ENCODE measurements at regions not wholly inside any gene's neighbourhood (a gene's known extent, or its start where the extent isn't known, plus 50 kb on each side); places are given as distances from the start of the nearest gene placed in this dataset.
A peak's percentile ranks its signal among the peaks of the same experiment; 100 is the strongest.

- no peaks in the 10 kb centered on the region for H3K9me3 Mint-ChIP-seq (ENCODE audit: low read depth)
- no peaks in the 10 kb centered on the region for H3K36me3 Mint-ChIP-seq (ENCODE audit: low read depth)
Measured at GRCh38 chr11:19347911-19348310, 107.2 kb upstream of the E2F8 start.

GRCh38 chr11:19345848-19346681 lies 105.3 kb upstream of the E2F8 start:
- intact Hi-C loops (cut with DNase I, micrococcal nuclease): no loop called here
- H3K9me3 Mint-ChIP-seq (ENCODE audit: low read depth): no peaks in the 10 kb centered on the region
- DNase-seq (peak; percentile 7), ATAC-seq (no peak)
- H3K27me3 Mint-ChIP-seq: peaks cover 64% of the 10 kb centered on the region
- no peak overlapping the region for H3K27ac Mint-ChIP-seq
- ChIA-PET POLR2A (no interaction called here), CTCF (no interaction called here)
- H3K36me3 Mint-ChIP-seq (ENCODE audit: low read depth): no peaks in the 10 kb centered on the region
- no peak overlapping the region for H3K4me3 Mint-ChIP-seq
- peaks cover 5% of the 10 kb centered on the region for H3K4me1 Mint-ChIP-seq

More at GRCh38 chr11:19347911-19348310, 107.2 kb upstream of the E2F8 start:
- no peak for DNase-seq
- ChIA-PET POLR2A (no interaction called here), CTCF (no interaction called here)
- Mint-ChIP-seq H3K27ac (no peak overlapping the region), H3K4me3 (no peak overlapping the region), H3K27me3 (peaks cover 68% of the 10 kb centered on the region), H3K4me1 (peaks cover 5% of the 10 kb centered on the region)
- no peak for ATAC-seq
- intact Hi-C loops (cut with DNase I, micrococcal nuclease): no loop called here

- peaks cover 63% of the 10 kb centered on the region for H3K27me3 Mint-ChIP-seq
- ATAC-seq (no peak), DNase-seq (peak; percentile 5)
- no peak overlapping the region for H3K4me3 Mint-ChIP-seq
- ChIA-PET CTCF (no interaction called here), POLR2A (no interaction called here)
- no peak overlapping the region for H3K27ac Mint-ChIP-seq
- H3K4me1 Mint-ChIP-seq: peaks cover 5% of the 10 kb centered on the region
- intact Hi-C loops (cut with DNase I, micrococcal nuclease): no loop called here
- no peaks in the 10 kb centered on the region for H3K36me3 Mint-ChIP-seq (ENCODE audit: low read depth)
- H3K9me3 Mint-ChIP-seq (ENCODE audit: low read depth): no peaks in the 10 kb centered on the region
Measured at GRCh38 chr11:19345519-19345847, 104.7 kb upstream of the E2F8 start.

- no peak for ATAC-seq
- Mint-ChIP-seq H3K36me3 (ENCODE audit: low read depth) (no peaks in the 10 kb centered on the region), H3K4me1 (peaks cover 5% of the 10 kb centered on the region), H3K9me3 (ENCODE audit: low read depth) (no peaks in the 10 kb centered on the region), H3K27me3 (peaks cover 57% of the 10 kb centered on the region), H3K27ac (no peak overlapping the region), H3K4me3 (no peak overlapping the region)
- ChIA-PET POLR2A (no interaction called here), CTCF (no interaction called here)
- intact Hi-C loops (cut with DNase I, micrococcal nuclease): no loop called here
- peak; percentile 11 for DNase-seq
Measured at GRCh38 chr11:19344661-19345518, 104.1 kb upstream of the E2F8 start.

GRCh38 chr11:19342036-19342435 lies 101.3 kb upstream of the E2F8 start:
- Mint-ChIP-seq H3K27me3 (peaks cover 45% of the 10 kb centered on the region), H3K9me3 (ENCODE audit: low read depth) (no peaks in the 10 kb centered on the region), H3K4me3 (no peak overlapping the region), H3K27ac (no peak overlapping the region), H3K36me3 (ENCODE audit: low read depth) (no peaks in the 10 kb centered on the region), H3K4me1 (peaks cover 5% of the 10 kb centered on the region)
- ChIA-PET CTCF (interaction anchor here (0.6 to 1.0 kb wide), 4 partner anchors 62 to 270 kb away, joined by 3 to 5 read pairs (median 4); no protein-coding TSS in a partner anchor), POLR2A (no interaction called here)
- intact Hi-C loops (cut with DNase I, micrococcal nuclease): no loop called here
- no peak for DNase-seq
- ATAC-seq: no peak

GRCh38 chr11:19338375-19338774 lies 97.6 kb upstream of the E2F8 start:
- H3K4me3 Mint-ChIP-seq: no peak overlapping the region
- POLR2A ChIA-PET: no interaction called here

GRCh38 chr11:19337779-19338178 lies 97.0 kb upstream of the E2F8 start:
- Mint-ChIP-seq H3K4me3 (no peak overlapping the region), H3K9me3 (ENCODE audit: low read depth) (no peaks in the 10 kb centered on the region), H3K4me1 (no peaks in the 10 kb centered on the region), H3K27me3 (peaks cover 20% of the 10 kb centered on the region), H3K36me3 (ENCODE audit: low read depth) (no peaks in the 10 kb centered on the region), H3K27ac (no peak overlapping the region)
- DNase-seq (no peak), ATAC-seq (no peak)
- POLR2A ChIA-PET: no interaction called here
- CTCF ChIA-PET: no interaction called here
- intact Hi-C loops (cut with DNase I, micrococcal nuclease): no loop called here

More at GRCh38 chr11:19338375-19338774, 97.6 kb upstream of the E2F8 start:
- H3K9me3 Mint-ChIP-seq (ENCODE audit: low read depth): no peaks in the 10 kb centered on the region
- DNase-seq (no peak), ATAC-seq (no peak)
- H3K27ac Mint-ChIP-seq: no peak overlapping the region
- H3K4me1 Mint-ChIP-seq: no peaks in the 10 kb centered on the region
- peaks cover 22% of the 10 kb centered on the region for H3K27me3 Mint-ChIP-seq
- intact Hi-C loops (cut with DNase I, micrococcal nuclease): no loop called here
- H3K36me3 Mint-ChIP-seq (ENCODE audit: low read depth): no peaks in the 10 kb centered on the region
- CTCF ChIA-PET: no interaction called here

- Mint-ChIP-seq H3K27ac (no peak overlapping the region), H3K4me1 (no peaks in the 10 kb centered on the region)
Measured at GRCh38 chr11:19336331-19336730, 95.6 kb upstream of the E2F8 start.

GRCh38 chr11:19332476-19332875 lies 91.7 kb upstream of the E2F8 start:
- Mint-ChIP-seq H3K27ac (no peak overlapping the region), H3K4me1 (no peaks in the 10 kb centered on the region), H3K4me3 (no peak overlapping the region), H3K36me3 (ENCODE audit: low read depth) (no peaks in the 10 kb centered on the region), H3K27me3 (peaks cover 11% of the 10 kb centered on the region), H3K9me3 (ENCODE audit: low read depth) (no peaks in the 10 kb centered on the region)
- POLR2A ChIA-PET: no interaction called here
- CTCF ChIA-PET: no interaction called here
- DNase-seq (no peak), ATAC-seq (no peak)
- intact Hi-C loops (cut with DNase I, micrococcal nuclease): no loop called here

More at GRCh38 chr11:19336331-19336730, 95.6 kb upstream of the E2F8 start:
- ATAC-seq (no peak), DNase-seq (no peak)
- Mint-ChIP-seq H3K27me3 (peaks cover 19% of the 10 kb centered on the region), H3K36me3 (ENCODE audit: low read depth) (no peaks in the 10 kb centered on the region), H3K9me3 (ENCODE audit: low read depth) (no peaks in the 10 kb centered on the region), H3K4me3 (no peak overlapping the region)
- intact Hi-C loops (cut with DNase I, micrococcal nuclease): no loop called here
- POLR2A ChIA-PET: no interaction called here
- CTCF ChIA-PET: no interaction called here

- ATAC-seq: no peak
- Mint-ChIP-seq H3K27me3 (peaks cover 13% of the 10 kb centered on the region), H3K36me3 (ENCODE audit: low read depth) (no peaks in the 10 kb centered on the region), H3K9me3 (ENCODE audit: low read depth) (no peaks in the 10 kb centered on the region), H3K27ac (no peak overlapping the region), H3K4me3 (no peak overlapping the region), H3K4me1 (no peaks in the 10 kb centered on the region)
- no peak for DNase-seq
- intact Hi-C loops (cut with DNase I, micrococcal nuclease): no loop called here
- ChIA-PET CTCF (interaction anchor here (0.7 to 0.8 kb wide), 2 partner anchors 14 to 224 kb away, joined by 3 read pairs; no protein-coding TSS in a partner anchor), POLR2A (no interaction called here)
Measured at GRCh38 chr11:19330416-19330815, 89.7 kb upstream of the E2F8 start.

GRCh38 chr11:19329970-19330369 lies 89.2 kb upstream of the E2F8 start:
- H3K4me3 Mint-ChIP-seq: no peak overlapping the region
- CTCF ChIA-PET: interaction anchor here (0.7 to 0.8 kb wide), 2 partner anchors 14 to 224 kb away, joined by 3 read pairs; no protein-coding TSS in a partner anchor
- H3K36me3 Mint-ChIP-seq (ENCODE audit: low read depth): no peaks in the 10 kb centered on the region
- H3K27me3 Mint-ChIP-seq: peaks cover 14% of the 10 kb centered on the region
- DNase-seq (no peak), ATAC-seq (no peak)
- no peak overlapping the region for H3K27ac Mint-ChIP-seq
- intact Hi-C loops (cut with DNase I, micrococcal nuclease): no loop called here
- no peaks in the 10 kb centered on the region for H3K9me3 Mint-ChIP-seq (ENCODE audit: low read depth)
- no peaks in the 10 kb centered on the region for H3K4me1 Mint-ChIP-seq
- POLR2A ChIA-PET: no interaction called here

All from activated CD4-positive, alpha-beta T cell treated with anti-CD3 and anti-CD28 coated beads for 36 hours (primary cell).